Spleen (tissue), 7 donors: ENCODE measurements at regions not wholly inside any gene's neighbourhood (a gene's known extent, or its start where the extent isn't known, plus 50 kb on each side); places are given as distances from the start of the nearest gene placed in this dataset.

Experiments
- CTCF ChIP-seq, 11 experiments: fragments of 200-600 bp in 7 of 11; fragments of 450-650 bp in 4 of 11; sonication (generic) in 4 of 11; IDR thresholded peaks in 8 of 11; conservative IDR thresholded peaks in 3 of 11; 1 replicate in 7 of 11; 2 replicates in 4 of 11; pipeline versions ENCODE4 v1.4.0 to v1.8.0; 2016 to 2021; ENCODE audit warnings: antibody characterized with exemption in 11 of 11, inconsistent platforms in 4 of 11, mild to moderate bottlenecking in 1 of 11
- POLR2A ChIP-seq, 3 donors: fragments of 450-650 bp; IDR thresholded peaks; one replicate each; pipeline ENCODE4 v1.5.1; 2017; ENCODE audit warnings: antibody characterized with exemption in 3 of 3, mild to moderate bottlenecking in 1 of 3
- POLR2AphosphoS5 ChIP-seq, 3 donors: sonication (generic); formaldehyde crosslinking; IDR thresholded peaks; one replicate each; pipeline ENCODE4 v1.5.1; 2017; ENCODE audit warnings: antibody characterized with exemption in 3 of 3
- donor health status: DM: no; HTN: no; CAD: no; lungs with moderate emphysema.
- donor health status: DM: no; HTN: no; CAD: no.
- donor health status: DM: no; HTN: no; CAD: no.

GRCh38 chr14:100664231-100664630 is 62.5 kb upstream of the DLK1 start:
- TF ChIP-seq CTCF (IDR thresholded peaks at IDR 0.05 in 8 of 11, conservative IDR thresholded peaks at IDR 0.05 in 3 of 11) (no peak), POLR2A (IDR thresholded peaks at IDR 0.05) (no peak), POLR2AphosphoS5 (IDR thresholded peaks at IDR 0.05) (no peak)
